ENCODE measurements at regions not wholly inside any gene's neighbourhood (a gene's known extent, or its start where the extent isn't known, plus 50 kb on each side); places are given as distances from the start of the nearest gene placed in this dataset.

GRCh38 chr5:90185897-90186468, 223.6 kb downstream of the CETN3 start:
- DNase-seq: no peak

GRCh38 chr5:90184764-90185163, 224.8 kb downstream of the CETN3 start:
- DNase-seq: no peak

GRCh38 chr5:90182726-90183125, 226.8 kb downstream of the CETN3 start:
- no peak for DNase-seq

GRCh38 chr5:90174236-90174635, 235.3 kb downstream of the CETN3 start:
- DNase-seq: no peak

GRCh38 chr5:90173299-90174030, 236.1 kb downstream of the CETN3 start:
- no peak for DNase-seq

- no peak for DNase-seq
Measured at GRCh38 chr5:90171466-90171865, 238.1 kb downstream of the CETN3 start.

GRCh38 chr5:90170261-90170660, 239.3 kb downstream of the CETN3 start:
- DNase-seq: no peak

- no peak for DNase-seq
Measured at GRCh38 chr5:90169078-90169477, 240.5 kb downstream of the CETN3 start.

GRCh38 chr5:90168399-90168798, 241.2 kb downstream of the CETN3 start:
- DNase-seq: no peak

- no peak for DNase-seq
Measured at GRCh38 chr5:90166816-90167215, 242.7 kb downstream of the CETN3 start.

GRCh38 chr5:90162324-90162723, 247.2 kb downstream of the CETN3 start:
- DNase-seq: no peak

- DNase-seq: no peak
Measured at GRCh38 chr5:90161414-90161813, 248.1 kb downstream of the CETN3 start.

GRCh38 chr5:90158131-90158530, 251.4 kb downstream of the CETN3 start:
- no peak for DNase-seq

- DNase-seq: no peak
Measured at GRCh38 chr5:90153031-90153430, 256.5 kb downstream of the CETN3 start.

GRCh38 chr5:90144625-90145327, 264.8 kb downstream of the CETN3 start:
- no peak for DNase-seq

- DNase-seq: no peak
Measured at GRCh38 chr5:90142541-90142940, 267.0 kb downstream of the CETN3 start.

GRCh38 chr5:90141984-90142383, 267.6 kb downstream of the CETN3 start:
- DNase-seq: no peak

GRCh38 chr5:90136952-90137528, 272.5 kb downstream of the CETN3 start:
- no peak for DNase-seq

GRCh38 chr5:90135779-90136378, 273.7 kb downstream of the CETN3 start:
- no peak for DNase-seq

- no peak for DNase-seq
Measured at GRCh38 chr5:90134892-90135291, 274.7 kb downstream of the CETN3 start.

GRCh38 chr5:90134381-90134780, 275.2 kb downstream of the CETN3 start:
- DNase-seq: no peak

GRCh38 chr5:90133941-90134340, 275.6 kb downstream of the CETN3 start:
- no peak for DNase-seq

- DNase-seq: no peak
Measured at GRCh38 chr5:90131383-90132133, 278.0 kb downstream of the CETN3 start.
